ENCODE measurements at regions not wholly inside any gene's neighbourhood (a gene's known extent, or its start where the extent isn't known, plus 50 kb on each side); places are given as distances from the start of the nearest gene placed in this dataset.

- no peak for TF ChIP-seq CTCF (IDR thresholded peaks at IDR 0.05; ENCODE audit: extremely low read depth in 1 of 2, insufficient read depth in 1 of 2, low read depth in 1 of 2, low read length in 2 of 2)
- TF ChIP-seq POLR2A (IDR thresholded peaks at IDR 0.05; ENCODE audit: low read depth, low read length): no peak
- TF ChIP-seq POLR2AphosphoS5 (IDR thresholded peaks at IDR 0.05; ENCODE audit: insufficient read depth, low read depth, low read length): no peak
- TF ChIP-seq MAX (IDR thresholded peaks at IDR 0.05; ENCODE audit: insufficient read depth, insufficient read length): no peak
These were observed 76.7 kb upstream of the EIF5 start for GRCh38 chr14:103257211-103257962.

All from endothelial cell of umbilical vein (primary cell).